NB4 (cell line): ENCODE measurements at regions not wholly inside any gene's neighbourhood (a gene's known extent, or its start where the extent isn't known, plus 50 kb on each side); places are given as distances from the start of the nearest gene placed in this dataset.

Experiments used
- CTCF ChIP-seq: IDR thresholded peaks from one replicate; pipeline ENCODE4 v1.5.1; 2012; ENCODE audit warnings: low read depth, low read length
- MYC ChIP-seq: IDR thresholded peaks from 2 replicates; pipeline ENCODE4 v1.6.1; 2011; ENCODE audit warnings: low read depth, low read length
- POLR2A ChIP-seq: IDR thresholded peaks from 2 replicates; pipeline ENCODE4 v1.6.1; 2011; ENCODE audit warnings: mild to moderate bottlenecking; ENCODE audit not compliant: insufficient read length; ENCODE audit errors: extremely low read depth
- TF ChIP-seq, protein P1 (sequence below): IDR thresholded peaks from 2 replicates; pipeline ENCODE4 v1.6.1; 2011; ENCODE audit warnings: low read depth, low read length

- TF ChIP-seq CTCF (no peak), POLR2A (no peak), MYC (no peak)
- TF ChIP-seq, protein P1, sequence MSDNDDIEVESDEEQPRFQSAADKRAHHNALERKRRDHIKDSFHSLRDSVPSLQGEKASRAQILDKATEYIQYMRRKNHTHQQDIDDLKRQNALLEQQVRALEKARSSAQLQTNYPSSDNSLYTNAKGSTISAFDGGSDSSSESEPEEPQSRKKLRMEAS, result no peak
Measured at GRCh38 chrX:26664919-26665318, 448.9 kb downstream of the MAGEB5 start.
